Activated T-cell treated with anti-CD3 and anti-CD28 coated beads, Interleukin-2, amount 50 U/mL, for 4 hours (primary cell): ENCODE measurements at regions not wholly inside any gene's neighbourhood (a gene's known extent, or its start where the extent isn't known, plus 50 kb on each side); places are given as distances from the start of the nearest gene placed in this dataset.

Experiments
- ATAC-seq, 2 donors: fragments of 200-7000 bp; cut with Tn5 transposase; one replicate each; pipeline ENCODE4 v1.10.0; 2021
- DNase-seq: peaks from one replicate; pipeline ENCODE4 v3.0.0-alpha.2; 2020
- H3K27me3 Mint-ChIP-seq: one replicate; pipeline ENCODE4 v1.8.0; 2021; ENCODE audit warnings: low read depth, mixed read lengths
- H3K36me3 Mint-ChIP-seq: one replicate; pipeline ENCODE4 v1.8.0; 2022; ENCODE audit warnings: mixed read lengths; ENCODE audit not compliant: insufficient read depth
- H3K4me1 Mint-ChIP-seq: one replicate; pipeline ENCODE4 v1.8.0; 2021; ENCODE audit warnings: low read depth, mixed read lengths
- H3K4me3 Mint-ChIP-seq: one replicate; pipeline ENCODE4 v1.8.0; 2021; ENCODE audit warnings: mild to moderate bottlenecking, moderate library complexity, mixed read lengths
- H3K9me3 Mint-ChIP-seq: one replicate; pipeline ENCODE4 v1.8.0; 2021; ENCODE audit warnings: mixed read lengths

- DNase-seq = no peak
- Mint-ChIP-seq H3K4me3 (no peak overlapping the region), H3K4me1 (peaks cover 12% of the 10 kb centered on the region), H3K27me3 (peaks cover 1% of the 10 kb centered on the region), H3K9me3 (no peaks in the 10 kb centered on the region), H3K36me3 (no peaks in the 10 kb centered on the region)
- ATAC-seq = no peak
These were observed 91.3 kb upstream of the DCLK2 start for GRCh38 chr4:149986917-149987316.

GRCh38 chr4:149987330-149988086, 90.7 kb upstream of the DCLK2 start:
- Mint-ChIP-seq H3K4me1 (peaks cover 12% of the 10 kb centered on the region), H3K36me3 (no peaks in the 10 kb centered on the region), H3K4me3 (no peak overlapping the region), H3K9me3 (no peaks in the 10 kb centered on the region), H3K27me3 (peaks cover 2% of the 10 kb centered on the region)
- no peak for DNase-seq
- ATAC-seq = no peak

DNA sequence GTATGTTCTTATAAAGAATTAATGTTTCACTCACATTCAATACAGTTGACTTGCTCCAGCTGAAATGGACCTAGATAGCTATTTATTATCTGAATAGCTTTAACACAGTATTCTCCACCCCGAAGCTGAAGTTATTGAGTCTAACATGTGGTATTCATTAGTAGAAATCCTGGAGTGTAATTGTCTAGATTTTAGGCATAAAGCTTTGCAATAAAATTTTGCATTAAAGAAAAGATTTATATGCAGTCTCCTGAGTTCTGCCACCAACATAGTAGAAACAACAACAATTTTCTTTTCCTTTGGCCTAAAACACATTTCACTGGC, 90.2 kb upstream of the DCLK2 start:
- DNase-seq (no peak), ATAC-seq (no peak)
- H3K9me3 Mint-ChIP-seq = no peaks in the 10 kb centered on the region
- peaks cover 2% of the 10 kb centered on the region for H3K27me3 Mint-ChIP-seq
- no peak overlapping the region for H3K4me3 Mint-ChIP-seq
- H3K4me1 Mint-ChIP-seq = peaks cover 12% of the 10 kb centered on the region
- H3K36me3 Mint-ChIP-seq = no peaks in the 10 kb centered on the region

DNA sequence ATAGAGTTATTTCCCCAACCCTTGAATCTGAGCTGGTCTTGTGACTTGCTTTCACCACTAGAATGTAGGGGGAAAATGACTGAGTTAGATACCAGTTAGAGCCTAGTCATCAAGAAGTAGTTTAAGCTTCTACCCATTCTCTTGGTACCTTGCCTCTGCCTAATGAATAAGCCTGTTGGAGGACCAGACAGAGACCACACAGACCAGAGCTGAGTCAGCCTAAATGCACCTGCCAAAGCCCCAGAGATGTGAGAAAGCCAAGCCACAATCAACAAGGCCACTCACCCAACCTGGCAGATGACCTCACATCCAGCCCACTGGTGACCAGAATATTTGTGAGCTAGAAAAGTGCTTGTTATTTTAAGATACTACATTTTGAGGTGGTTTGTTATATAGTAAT, 85.2 kb upstream of the DCLK2 start:
- Mint-ChIP-seq H3K9me3 (no peaks in the 10 kb centered on the region), H3K4me1 (no peaks in the 10 kb centered on the region), H3K4me3 (no peak overlapping the region), H3K36me3 (no peaks in the 10 kb centered on the region), H3K27me3 (peaks cover 2% of the 10 kb centered on the region)
- DNase-seq = no peak
- no peak for ATAC-seq

- Mint-ChIP-seq H3K36me3 (no peaks in the 10 kb centered on the region), H3K27me3 (peaks cover 5% of the 10 kb centered on the region), H3K4me3 (no peak overlapping the region), H3K4me1 (no peaks in the 10 kb centered on the region), H3K9me3 (no peaks in the 10 kb centered on the region)
- DNase-seq (no peak), ATAC-seq (no peak)
These were observed 83.0 kb upstream of the DCLK2 start for GRCh38 chr4:149995134-149995756.

DNA sequence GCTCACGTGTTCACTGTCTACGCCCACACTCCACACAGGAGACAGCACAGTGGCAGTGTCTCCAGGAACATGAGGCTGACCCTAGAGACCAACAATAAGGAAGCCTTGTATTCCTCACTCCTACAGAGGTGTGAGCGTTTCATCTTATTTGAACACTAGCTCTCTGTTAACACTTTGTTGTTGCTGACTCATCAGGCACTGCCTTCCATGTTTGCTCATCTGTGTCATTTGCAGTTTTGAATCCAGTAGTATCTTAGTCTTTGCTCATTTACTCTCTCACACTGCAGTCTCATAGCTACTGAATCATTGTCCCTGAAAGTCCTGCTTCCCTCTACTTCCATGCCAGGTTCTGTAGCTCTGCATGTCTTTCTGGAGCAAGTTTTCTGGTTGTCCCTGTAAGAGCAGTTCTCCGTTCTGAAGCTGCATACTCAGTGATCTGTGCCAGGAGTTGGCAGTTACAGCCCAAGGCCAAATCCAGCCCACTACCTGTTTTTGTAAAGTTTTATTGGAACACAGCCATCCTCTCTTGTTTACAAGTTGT, 80.3 kb upstream of the DCLK2 start:
- Mint-ChIP-seq H3K9me3 (no peaks in the 10 kb centered on the region), H3K36me3 (no peaks in the 10 kb centered on the region), H3K4me3 (no peak overlapping the region), H3K27me3 (peaks cover 6% of the 10 kb centered on the region), H3K4me1 (no peaks in the 10 kb centered on the region)
- DNase-seq = no peak
- peak; percentile 62 to 78 for ATAC-seq

DNA sequence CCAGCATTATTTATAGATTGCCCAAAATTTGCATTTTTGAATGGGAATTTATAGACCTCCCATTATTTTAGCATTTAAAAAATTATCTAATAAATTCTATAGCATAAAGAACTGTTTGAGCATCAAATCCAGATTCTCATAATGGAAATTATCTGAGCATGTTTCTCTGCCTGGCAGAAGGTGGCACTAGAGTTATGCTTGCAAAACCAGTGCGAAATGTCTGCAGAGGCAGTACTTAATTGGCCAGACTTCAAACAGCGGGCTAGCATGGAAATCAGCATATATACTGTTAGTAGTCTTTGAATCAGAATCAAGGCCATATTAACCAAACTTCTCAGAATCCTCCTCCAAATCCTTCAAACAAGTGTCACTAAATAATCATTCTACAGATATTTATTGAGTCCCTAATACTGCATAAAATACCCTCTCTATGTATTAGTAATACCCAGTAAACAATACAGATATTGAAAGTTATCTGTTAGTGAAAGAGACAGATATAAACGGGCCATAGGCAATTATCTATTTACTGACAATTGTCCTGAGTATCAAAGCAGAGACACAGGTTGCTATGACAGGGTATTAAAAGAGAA, 78.7 kb upstream of the DCLK2 start:
- no peaks in the 10 kb centered on the region for H3K36me3 Mint-ChIP-seq
- DNase-seq (no peak), ATAC-seq (no peak)
- H3K27me3 Mint-ChIP-seq = peaks cover 10% of the 10 kb centered on the region
- no peak overlapping the region for H3K4me3 Mint-ChIP-seq
- no peaks in the 10 kb centered on the region for H3K9me3 Mint-ChIP-seq
- no peaks in the 10 kb centered on the region for H3K4me1 Mint-ChIP-seq

DNA sequence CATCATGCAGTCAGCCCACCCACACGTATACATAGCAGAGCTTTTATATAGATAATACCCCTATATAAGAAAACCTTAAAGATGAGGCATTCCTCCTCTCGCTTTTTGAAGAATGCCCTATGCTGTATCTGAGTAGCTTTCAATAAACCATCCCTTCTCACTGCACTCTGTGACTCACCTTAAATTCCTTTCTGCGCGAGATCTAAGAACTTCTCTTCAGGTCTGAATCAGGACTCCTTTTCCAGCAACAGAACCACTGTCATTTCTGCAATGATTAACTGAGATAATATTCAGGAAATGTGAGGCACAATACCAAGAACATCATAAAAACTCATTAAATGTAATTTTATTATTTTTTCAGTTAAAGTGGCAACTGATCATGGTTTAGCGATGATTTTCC, 76.4 kb upstream of the DCLK2 start:
- no peaks in the 10 kb centered on the region for H3K4me1 Mint-ChIP-seq
- ATAC-seq = no peak
- no peak for DNase-seq
- no peak overlapping the region for H3K4me3 Mint-ChIP-seq
- no peaks in the 10 kb centered on the region for H3K36me3 Mint-ChIP-seq
- H3K27me3 Mint-ChIP-seq = peaks cover 14% of the 10 kb centered on the region
- H3K9me3 Mint-ChIP-seq = no peaks in the 10 kb centered on the region

DNA sequence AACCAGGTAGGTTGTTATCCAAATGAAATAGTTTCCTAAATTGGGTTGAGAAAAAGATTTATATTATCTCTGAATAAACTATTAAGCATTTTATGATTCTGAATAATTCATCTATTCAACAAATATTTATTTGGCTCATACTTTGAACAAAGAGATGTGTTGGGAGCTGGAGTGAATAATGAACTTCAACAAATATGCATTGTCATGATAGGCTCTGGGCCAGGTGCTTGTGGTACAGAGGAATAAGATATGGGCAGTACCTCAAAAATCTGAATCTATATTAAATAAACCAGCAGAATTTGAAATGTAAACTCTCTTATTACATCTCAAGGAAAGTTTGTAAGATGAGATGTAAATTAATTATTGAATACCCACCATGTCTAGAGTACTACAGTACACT, 75.7 kb upstream of the DCLK2 start:
- H3K4me3 Mint-ChIP-seq = no peak overlapping the region
- ATAC-seq = no peak
- peaks cover 15% of the 10 kb centered on the region for H3K27me3 Mint-ChIP-seq

DNA sequence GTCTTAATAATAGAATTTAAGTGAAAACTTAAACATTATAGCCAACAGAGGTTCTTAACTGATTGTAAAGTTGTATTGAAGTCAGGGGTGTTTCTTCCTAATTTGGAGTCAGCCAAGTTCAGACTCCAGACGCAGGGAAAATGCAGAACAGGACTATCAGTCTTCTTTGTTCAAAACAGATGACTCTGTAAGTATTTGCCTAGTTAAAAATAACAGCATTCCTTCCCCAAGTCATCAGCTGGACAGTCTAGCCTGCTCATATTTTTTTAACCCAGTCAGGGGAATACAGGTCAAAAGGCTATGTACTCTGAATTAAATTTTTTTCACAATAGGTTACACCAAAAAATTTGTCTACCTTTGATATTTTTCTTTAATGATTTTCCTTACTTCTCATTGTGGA, 73.8 kb upstream of the DCLK2 start:
- peaks cover 20% of the 10 kb centered on the region for H3K27me3 Mint-ChIP-seq
- H3K9me3 Mint-ChIP-seq = no peaks in the 10 kb centered on the region
- DNase-seq (no peak), ATAC-seq (no peak)
- H3K4me3 Mint-ChIP-seq = no peak overlapping the region
- H3K36me3 Mint-ChIP-seq = no peaks in the 10 kb centered on the region
- H3K4me1 Mint-ChIP-seq = no peaks in the 10 kb centered on the region

More for the DNA sequence above, 75.7 kb upstream of the DCLK2 start:
- H3K9me3 Mint-ChIP-seq = no peaks in the 10 kb centered on the region
- no peak for DNase-seq
- H3K4me1 Mint-ChIP-seq = no peaks in the 10 kb centered on the region
- no peaks in the 10 kb centered on the region for H3K36me3 Mint-ChIP-seq

DNA sequence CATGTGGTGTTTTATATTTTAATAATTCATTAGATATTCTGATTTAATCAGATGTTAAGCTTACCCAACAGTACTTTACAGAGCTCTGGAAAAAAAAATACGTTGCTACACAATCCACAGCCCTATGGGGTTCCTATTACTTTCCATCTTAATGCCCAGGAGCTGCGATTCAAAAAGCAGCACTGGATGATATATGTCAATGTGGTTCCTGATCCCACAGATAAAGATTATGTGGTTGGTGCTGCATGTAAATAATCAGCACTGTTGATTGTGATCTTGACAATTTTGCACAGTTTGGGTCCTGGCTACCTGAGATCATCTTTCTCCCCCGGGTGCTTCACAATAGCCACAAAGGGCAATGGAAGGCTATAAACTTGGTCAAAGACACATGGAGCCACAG, 72.7 kb upstream of the DCLK2 start:
- H3K4me3 Mint-ChIP-seq = no peak overlapping the region
- ATAC-seq (no peak), DNase-seq (no peak)
- no peaks in the 10 kb centered on the region for H3K9me3 Mint-ChIP-seq
- peaks cover 17% of the 10 kb centered on the region for H3K27me3 Mint-ChIP-seq
- H3K36me3 Mint-ChIP-seq = no peaks in the 10 kb centered on the region
- no peaks in the 10 kb centered on the region for H3K4me1 Mint-ChIP-seq

DNA sequence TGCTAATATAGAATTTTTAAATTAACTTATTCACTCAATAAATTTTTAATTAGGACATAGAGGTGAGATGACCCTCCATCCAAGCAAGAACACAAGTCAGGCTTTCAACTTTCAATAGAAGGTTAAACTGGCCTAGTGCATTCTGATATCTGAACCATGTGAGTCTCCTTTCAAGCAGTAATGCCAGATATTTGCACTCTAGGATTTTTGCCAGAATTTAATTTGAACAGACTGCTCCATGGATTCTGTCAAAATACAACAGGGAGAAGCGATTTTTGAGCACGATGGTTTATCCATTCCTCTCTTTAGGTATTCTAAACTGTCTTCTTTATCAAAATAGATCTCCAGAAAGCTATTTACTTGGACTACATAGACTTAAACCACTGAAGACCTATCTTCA, 72.0 kb upstream of the DCLK2 start:
- no peaks in the 10 kb centered on the region for H3K4me1 Mint-ChIP-seq
- no peak overlapping the region for H3K4me3 Mint-ChIP-seq
- peaks cover 17% of the 10 kb centered on the region for H3K27me3 Mint-ChIP-seq
- ATAC-seq = no peak
- H3K9me3 Mint-ChIP-seq = no peaks in the 10 kb centered on the region
- H3K36me3 Mint-ChIP-seq = no peaks in the 10 kb centered on the region
- DNase-seq = no peak

DNA sequence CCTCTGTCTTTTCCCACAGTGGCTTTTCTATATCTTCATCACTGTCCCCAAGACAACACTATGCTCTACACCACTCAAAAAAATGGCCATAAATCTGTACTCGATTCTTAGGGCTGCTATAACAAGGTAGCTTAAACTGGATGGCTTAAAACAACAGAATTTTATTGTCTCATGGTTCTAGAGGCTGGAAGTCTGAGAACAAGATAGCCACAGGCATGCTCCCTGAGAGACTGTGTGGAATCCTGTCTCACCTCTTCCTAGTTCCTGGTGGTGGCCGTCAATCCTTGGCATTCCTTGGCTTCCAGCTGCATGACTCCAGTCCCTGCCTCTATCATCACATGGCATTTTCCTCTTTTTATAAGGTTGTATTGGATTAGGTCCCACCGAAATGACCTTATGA, 70.7 kb upstream of the DCLK2 start:
- Mint-ChIP-seq H3K27me3 (peaks cover 14% of the 10 kb centered on the region), H3K4me3 (no peak overlapping the region), H3K4me1 (no peaks in the 10 kb centered on the region), H3K36me3 (no peaks in the 10 kb centered on the region), H3K9me3 (no peaks in the 10 kb centered on the region)
- no peak for DNase-seq
- no peak for ATAC-seq

DNA sequence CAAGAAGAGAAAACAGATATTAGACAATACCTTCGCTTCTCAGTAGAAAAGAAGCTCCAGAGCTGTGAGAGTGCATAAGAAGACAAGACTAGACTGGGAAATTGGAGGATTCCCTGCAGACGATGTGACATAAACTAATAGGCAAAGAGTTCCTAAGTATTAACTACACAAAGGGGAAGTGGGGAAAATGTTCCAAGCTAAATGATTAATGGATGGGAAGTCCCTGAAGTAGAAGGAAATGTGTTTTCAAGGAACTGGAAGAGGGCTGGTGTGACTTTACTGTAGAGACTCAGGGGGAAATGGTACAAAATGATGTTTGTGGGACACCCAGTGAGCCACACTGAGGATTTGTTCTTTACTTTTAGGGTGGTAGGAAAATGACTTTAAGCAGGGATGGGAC, 69.7 kb upstream of the DCLK2 start:
- Mint-ChIP-seq H3K4me3 (no peak overlapping the region), H3K9me3 (no peaks in the 10 kb centered on the region), H3K4me1 (no peaks in the 10 kb centered on the region), H3K36me3 (no peaks in the 10 kb centered on the region), H3K27me3 (peaks cover 10% of the 10 kb centered on the region)
- ATAC-seq (no peak), DNase-seq (no peak)

- H3K36me3 Mint-ChIP-seq = no peaks in the 10 kb centered on the region
- DNase-seq (no peak), ATAC-seq (no peak)
- no peaks in the 10 kb centered on the region for H3K4me1 Mint-ChIP-seq
- no peaks in the 10 kb centered on the region for H3K9me3 Mint-ChIP-seq
- H3K27me3 Mint-ChIP-seq = peaks cover 10% of the 10 kb centered on the region
- H3K4me3 Mint-ChIP-seq = no peak overlapping the region
These were observed 68.7 kb upstream of the DCLK2 start for GRCh38 chr4:150009533-150009932.
